Transverse colon (tissue), 4 donors: ENCODE measurements at regions not wholly inside any gene's neighbourhood (a gene's known extent, or its start where the extent isn't known, plus 50 kb on each side); places are given as distances from the start of the nearest gene placed in this dataset.

ENCODE experiments used
- DNase-seq: peaks from one replicate; pipeline ENCODE4 v3.0.0-alpha.2; 2019
- H3K27ac ChIP-seq, 4 donors: fragments of 200-600 bp; sonication (generic); 2 replicates each; pipeline ENCODE4 v1.5.1; 2016 to 2018; ENCODE audit warnings: inconsistent platforms in 4 of 4
- H3K27me3 ChIP-seq: fragments of 200-600 bp; sonication (generic); 2 replicates; pipeline ENCODE4 v1.5.1; 2017; ENCODE audit warnings: inconsistent platforms
- H3K36me3 ChIP-seq, 4 donors: fragments of 200-600 bp; sonication (generic); 2 replicates each; pipeline ENCODE4 v1.5.1; 2017 to 2019; ENCODE audit warnings: inconsistent platforms in 4 of 4
- H3K4me1 ChIP-seq, 4 donors: fragments of 200-600 bp; sonication (generic); 2 replicates each; pipeline ENCODE4 v1.5.1; 2017 to 2020; ENCODE audit warnings: inconsistent platforms in 4 of 4
- H3K4me3 ChIP-seq, 4 donors: fragments of 200-600 bp; sonication (generic); 1 replicate in 1 of 4; 2 replicates in 3 of 4; pipeline versions ENCODE4 v1.5.1 to v1.6.1; 2017 to 2019; ENCODE audit warnings: inconsistent platforms in 4 of 4
- H3K9me3 ChIP-seq, 2 donors: fragments of 200-600 bp; sonication (generic); 2 replicates each; pipeline ENCODE4 v1.5.1; 2017 to 2019; ENCODE audit warnings: inconsistent platforms in 2 of 2
- CTCF ChIP-seq, 5 experiments: fragments of 200-600 bp in 3 of 5; fragments of 450-650 bp in 2 of 5; sonication (generic) in 3 of 5; IDR thresholded peaks; 1 replicate in 2 of 5; 2 replicates in 3 of 5; pipeline ENCODE4 v1.5.1; 2016 to 2017; ENCODE audit warnings: antibody characterized with exemption in 5 of 5, inconsistent platforms in 3 of 5, mild to moderate bottlenecking in 2 of 5, moderate library complexity in 1 of 5
- EP300 ChIP-seq: sonication (generic); formaldehyde crosslinking; IDR thresholded peaks from one replicate; pipeline ENCODE4 v1.6.1; 2017; ENCODE audit warnings: antibody characterized with exemption, low read depth
- POLR2A ChIP-seq: fragments of 450-650 bp; IDR thresholded peaks from one replicate; pipeline ENCODE4 v1.6.1; 2016; ENCODE audit warnings: antibody characterized with exemption, mild to moderate bottlenecking, moderate library complexity
- POLR2AphosphoS5 ChIP-seq, 3 donors: sonication (generic); formaldehyde crosslinking; IDR thresholded peaks; one replicate each; pipeline ENCODE4 v1.6.1; 2016; ENCODE audit warnings: antibody characterized with exemption in 3 of 3
- WGBS, 2 donors: methylation state at CpG; one replicate each; pipeline ENCODE4 v1.1.5; 2018; ENCODE audit warnings: low coverage in 1 of 2; 5-methylcytosine and 5-hydroxymethylcytosine counted together
- in situ Hi-C, 4 donors: fragments of 200-750 bp; cut with MboI; loops; one replicate each; pipeline versions ENCODE4 v1.15.0 to v1.15.1; 2017; ENCODE audit warnings: low sequenced_read_pairs in 3 of 4, low pct_ligation_motif_present in 1 of 4, low pct_unique_long_range_greater_than_20kb in 1 of 4
- intact Hi-C: fragments of 100-400 bp; cut with DNase I; formaldehyde crosslinking; loops from one replicate; pipeline ENCODE4 v1.15.1; 2023; ENCODE audit warnings: low total_unique reads

GRCh38 chr11:33608386-33608785, 92.2 kb downstream of the C11orf91 start:
- Histone ChIP-seq H3K27ac (no peak overlapping the region), H3K36me3 (no peaks in the 10 kb centered on the region), H3K4me3 (no peak overlapping the region), H3K4me1 (no peaks in the 10 kb centered on the region), H3K9me3 (no peaks in the 10 kb centered on the region), H3K27me3 (no peaks in the 10 kb centered on the region)
- no peak for DNase-seq
- TF ChIP-seq EP300, result no peak
- no peak for TF ChIP-seq POLR2A
- TF ChIP-seq POLR2AphosphoS5 (IDR thresholded peaks at IDR 0.05), result no peak
- TF ChIP-seq CTCF (IDR thresholded peaks at IDR 0.05), result no peak
- intact Hi-C loops, result no loop called here
- in situ Hi-C loops, result no loop called here

GRCh38 chr11:33606762-33607161, 93.9 kb downstream of the C11orf91 start:
- 80 to 84% methylated on average over 2 to 10 of the region's 10 CpGs for WGBS, 2 donors
- Histone ChIP-seq H3K27ac (no peak overlapping the region), H3K9me3 (no peaks in the 10 kb centered on the region), H3K4me3 (no peak overlapping the region), H3K4me1 (no peaks in the 10 kb centered on the region), H3K36me3 (no peaks in the 10 kb centered on the region), H3K27me3 (no peaks in the 10 kb centered on the region)
- intact Hi-C loops (no loop called here), in situ Hi-C loops (no loop called here)
- no peak for DNase-seq
- TF ChIP-seq POLR2AphosphoS5 (IDR thresholded peaks at IDR 0.05) (no peak), EP300 (no peak), CTCF (IDR thresholded peaks at IDR 0.05) (no peak), POLR2A (no peak)

GRCh38 chr11:33605703-33606102, 94.9 kb downstream of the C11orf91 start:
- Histone ChIP-seq H3K27me3 (no peaks in the 10 kb centered on the region), H3K27ac (no peak overlapping the region), H3K4me1 (no peaks in the 10 kb centered on the region), H3K4me3 (no peak overlapping the region), H3K36me3 (no peaks in the 10 kb centered on the region), H3K9me3 (no peaks in the 10 kb centered on the region)
- 65 to 73% methylated on average over 3 of the region's 3 CpGs for WGBS, 2 donors
- in situ Hi-C loops (no loop called here), intact Hi-C loops (no loop called here)
- TF ChIP-seq POLR2A, result no peak
- TF ChIP-seq EP300, result no peak
- TF ChIP-seq CTCF (IDR thresholded peaks at IDR 0.05), result no peak
- TF ChIP-seq POLR2AphosphoS5 (IDR thresholded peaks at IDR 0.05), result no peak
- DNase-seq, result no peak

- TF ChIP-seq CTCF (IDR thresholded peaks at IDR 0.05), result no peak
- no peak for TF ChIP-seq POLR2AphosphoS5 (IDR thresholded peaks at IDR 0.05)
- no peak for TF ChIP-seq EP300
- no peak for TF ChIP-seq POLR2A
- 55% methylated on average over 19 of the region's 19 CpGs; no CpG with 5 or more reads in 1 of the 2 donors for WGBS, 2 donors
- H3K27me3 ChIP-seq, result peaks cover 23% of the 10 kb centered on the region
- no peak overlapping the region for H3K4me3 ChIP-seq
- no peak for DNase-seq
- H3K4me1 ChIP-seq, result no peaks in the 10 kb centered on the region
- intact Hi-C loops (no loop called here), in situ Hi-C loops (loop anchor here in 1 of 4 donors (10.0 kb wide), 1 partner anchor 46 kb away; no protein-coding TSS in a partner anchor)
- peaks cover 0 to 3% of the 10 kb centered on the region in 2 donors for H3K9me3 ChIP-seq
- no peak overlapping the region for H3K27ac ChIP-seq
- no peaks in the 10 kb centered on the region for H3K36me3 ChIP-seq
Measured at GRCh38 chr11:33598426-33599069, 102.1 kb downstream of the C11orf91 start.
